LHCN-M2 (cell line): ENCODE measurements at regions not wholly inside any gene's neighbourhood (a gene's known extent, or its start where the extent isn't known, plus 50 kb on each side); places are given as distances from the start of the nearest gene placed in this dataset.
"Not testable (repeated sequence)": the region's sequence is repeated elsewhere in the genome, so short reads cannot be mapped to it uniquely, and the experiment has no call there.

ENCODE experiments used
- DNase-seq: peaks from one replicate; pipeline ENCODE4 v3.0.0-alpha.2; 2012; ENCODE audit warnings: low read depth

DNA sequence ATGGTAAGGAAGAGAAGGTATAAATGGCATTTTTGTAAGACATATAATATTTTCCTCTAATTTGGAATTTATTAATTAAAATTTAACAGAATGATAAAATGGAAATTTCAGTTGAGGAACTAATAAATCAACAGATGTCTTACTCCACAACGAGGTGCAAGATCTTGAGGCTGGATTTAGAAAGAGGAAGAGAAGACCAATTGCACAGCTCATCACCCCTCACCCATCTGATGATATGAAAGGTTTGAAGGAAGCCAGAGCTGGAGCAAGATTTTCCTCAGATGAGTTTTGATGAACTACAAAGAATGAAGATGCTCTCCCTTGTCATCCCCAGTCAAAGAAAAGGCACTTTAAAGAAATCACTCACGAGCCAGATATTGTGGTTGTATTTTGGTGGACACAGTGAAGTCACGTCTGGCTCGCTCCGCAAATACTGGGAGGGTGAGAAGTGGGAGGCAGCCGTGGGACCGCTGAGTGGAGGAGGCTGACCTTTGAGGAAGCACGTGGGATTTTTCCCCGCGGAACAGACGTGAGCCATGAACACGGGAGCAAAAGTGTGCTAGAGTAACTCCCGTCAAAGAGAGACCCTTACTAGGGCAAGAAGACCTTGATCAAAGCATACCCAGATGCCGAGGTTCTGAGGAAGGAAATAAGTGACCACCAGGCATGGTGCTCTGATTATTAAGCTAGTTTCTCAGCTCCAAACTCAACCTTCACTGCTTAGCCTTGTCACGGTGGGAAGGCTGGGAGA is 511.4 kb downstream of the RNF144A start:
- no peak for DNase-seq

DNA sequence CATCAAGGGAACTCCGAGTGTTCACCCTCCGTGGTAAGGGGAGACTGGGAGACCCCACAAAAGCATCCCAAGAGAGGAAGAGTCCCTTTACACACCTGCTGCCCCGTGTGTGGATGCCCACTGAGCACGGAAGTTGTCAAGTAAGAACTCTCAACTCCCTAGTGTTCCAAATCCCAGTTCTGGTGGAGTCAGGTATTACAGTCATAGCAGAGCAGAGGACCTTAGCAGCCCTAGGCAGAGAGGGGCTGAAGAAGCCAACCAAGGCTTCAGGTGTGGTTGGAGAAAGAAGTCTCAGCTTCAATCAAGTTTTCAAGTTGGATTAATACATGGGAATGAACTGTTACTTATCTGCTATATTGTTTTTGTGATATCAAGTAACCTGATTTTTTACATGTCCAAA is 512.5 kb downstream of the RNF144A start:
- no peak for DNase-seq

DNA sequence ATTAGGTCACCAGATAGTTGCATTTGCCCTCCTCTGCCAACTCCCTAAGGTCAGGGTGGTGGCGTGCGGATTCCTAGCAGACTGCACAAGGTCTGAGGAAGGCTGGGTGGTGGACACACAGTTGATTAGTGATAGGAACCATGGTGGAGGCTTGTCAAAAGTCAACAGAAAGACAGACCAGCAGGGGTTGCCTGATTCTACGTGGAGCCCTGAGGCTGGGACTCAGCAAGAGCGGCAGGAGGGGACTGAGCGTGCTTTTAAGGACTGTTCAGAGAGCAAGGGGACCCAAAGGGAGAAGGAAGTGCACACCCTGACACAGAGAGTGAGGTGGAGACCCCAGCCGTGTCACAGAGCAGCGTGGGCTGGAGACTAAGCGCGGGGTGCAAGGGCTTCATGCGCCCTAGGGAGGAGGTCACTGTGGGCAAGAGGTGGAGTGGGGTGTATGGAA is 513.2 kb downstream of the RNF144A start:
- DNase-seq = no peak

DNA sequence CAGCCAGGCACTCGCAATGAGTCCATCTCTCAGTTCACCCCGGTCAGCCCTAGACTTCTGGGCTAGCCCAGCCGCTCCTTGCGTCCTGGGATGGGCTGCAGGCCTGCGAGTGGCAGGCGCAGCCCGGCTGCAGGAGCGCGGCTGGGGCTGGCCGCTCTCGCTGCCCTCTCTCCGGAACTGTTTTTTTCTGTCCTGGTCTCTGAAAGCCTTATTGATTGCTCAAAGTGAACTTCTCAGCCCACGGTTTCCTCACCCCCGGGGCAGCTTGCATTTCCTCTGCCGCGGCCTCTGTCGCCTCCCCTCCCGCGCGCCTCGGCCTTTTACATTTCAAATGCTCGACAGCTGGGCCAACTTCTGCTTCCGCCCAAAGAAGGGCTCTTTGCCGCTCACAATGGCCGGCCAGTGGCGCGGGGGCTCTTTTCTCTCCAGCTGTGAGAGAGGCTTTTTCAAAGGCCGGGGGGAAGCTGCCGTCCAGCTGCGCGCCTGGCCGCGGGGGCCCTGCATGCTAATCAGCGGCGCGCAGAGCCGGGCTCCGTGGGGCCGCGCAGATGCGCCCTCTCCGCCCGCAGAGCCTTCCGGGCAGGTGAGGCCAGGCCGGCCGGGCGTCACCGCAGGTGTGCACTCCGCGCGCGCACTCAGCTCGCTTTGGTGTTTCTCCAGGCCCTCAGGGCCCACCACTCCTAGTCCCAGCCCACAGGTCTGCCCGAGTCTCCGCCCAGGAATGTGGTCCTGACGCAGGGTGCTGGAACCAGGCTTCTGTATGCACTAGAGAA is 513.8 kb downstream of the RNF144A start:
- no peak for DNase-seq

DNA sequence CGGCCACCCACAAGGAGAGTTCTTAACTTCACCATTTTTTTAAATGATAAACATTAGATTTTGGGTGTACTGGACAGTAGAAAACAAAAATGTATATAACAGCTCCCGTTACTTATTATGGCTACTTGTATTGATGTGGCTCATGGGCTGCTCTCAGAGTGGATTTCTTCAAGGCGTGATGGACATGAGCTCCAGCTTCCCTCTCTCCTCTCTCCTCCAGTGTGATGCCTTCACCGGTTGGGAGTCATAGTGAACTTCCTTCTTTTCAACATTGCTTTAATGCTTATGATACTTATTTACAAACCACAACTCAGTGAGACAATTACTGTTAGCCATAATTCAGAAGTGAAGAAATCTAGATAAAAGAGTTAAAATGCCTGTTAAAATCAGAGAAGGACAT is 515.2 kb downstream of the RNF144A start:
- no peak for DNase-seq

DNA sequence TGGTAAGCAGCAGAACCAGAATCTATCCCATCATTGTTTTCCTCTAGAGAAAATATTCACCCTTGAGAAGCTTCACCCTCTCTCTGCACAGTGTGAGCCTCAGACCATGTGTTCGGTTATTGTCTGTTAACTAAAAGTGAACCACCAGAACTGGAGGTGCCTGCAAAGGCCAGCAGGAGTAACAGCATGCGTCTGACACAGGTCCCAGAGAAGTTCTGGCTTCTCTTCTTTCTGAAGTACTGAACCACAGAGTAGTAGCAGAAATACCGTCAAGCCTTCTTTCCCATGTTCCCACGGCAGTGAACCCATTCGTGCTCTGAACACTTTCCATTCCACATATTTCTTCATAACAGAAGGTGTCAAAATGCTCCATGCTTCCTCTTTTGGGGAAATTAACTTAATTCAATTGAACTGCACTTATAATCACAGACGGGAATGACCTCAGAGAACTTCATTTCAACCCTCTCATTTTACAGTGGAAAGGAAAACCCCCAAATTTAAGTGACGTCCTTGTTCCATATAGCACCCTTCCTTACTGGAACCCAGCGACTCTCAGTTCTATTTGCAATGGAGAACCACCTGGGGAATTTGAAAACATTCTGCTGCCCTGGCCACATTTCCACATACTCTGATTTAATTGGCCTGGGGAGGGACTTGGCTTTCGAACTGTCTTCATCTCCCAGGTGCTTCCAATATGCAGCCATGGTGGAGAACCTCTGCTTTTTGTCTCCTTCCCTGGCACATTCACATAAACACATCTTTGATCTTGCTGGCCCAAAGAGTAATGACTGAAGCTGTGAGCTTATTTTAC is 519.1 kb downstream of the RNF144A start:
- DNase-seq = no peak

DNA sequence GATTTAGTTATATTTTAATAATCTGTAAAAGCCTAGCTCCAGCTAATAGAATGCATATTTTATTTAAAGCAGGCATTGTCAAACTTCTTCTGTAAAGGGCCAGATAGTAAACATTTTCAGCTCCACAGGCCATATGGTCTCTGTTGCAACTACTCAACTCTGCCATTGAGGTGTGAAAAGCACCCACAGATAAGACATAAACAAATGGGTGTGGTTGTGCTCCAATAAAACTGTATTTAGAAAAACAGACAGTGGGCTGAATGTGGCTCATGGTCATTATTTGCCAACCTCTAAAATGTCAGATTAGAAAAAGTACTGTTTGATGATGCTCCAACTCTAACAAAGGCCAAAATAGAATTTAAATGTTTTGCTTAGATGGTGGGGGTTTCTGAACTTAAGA is 519.9 kb downstream of the RNF144A start:
- DNase-seq = no peak

DNA sequence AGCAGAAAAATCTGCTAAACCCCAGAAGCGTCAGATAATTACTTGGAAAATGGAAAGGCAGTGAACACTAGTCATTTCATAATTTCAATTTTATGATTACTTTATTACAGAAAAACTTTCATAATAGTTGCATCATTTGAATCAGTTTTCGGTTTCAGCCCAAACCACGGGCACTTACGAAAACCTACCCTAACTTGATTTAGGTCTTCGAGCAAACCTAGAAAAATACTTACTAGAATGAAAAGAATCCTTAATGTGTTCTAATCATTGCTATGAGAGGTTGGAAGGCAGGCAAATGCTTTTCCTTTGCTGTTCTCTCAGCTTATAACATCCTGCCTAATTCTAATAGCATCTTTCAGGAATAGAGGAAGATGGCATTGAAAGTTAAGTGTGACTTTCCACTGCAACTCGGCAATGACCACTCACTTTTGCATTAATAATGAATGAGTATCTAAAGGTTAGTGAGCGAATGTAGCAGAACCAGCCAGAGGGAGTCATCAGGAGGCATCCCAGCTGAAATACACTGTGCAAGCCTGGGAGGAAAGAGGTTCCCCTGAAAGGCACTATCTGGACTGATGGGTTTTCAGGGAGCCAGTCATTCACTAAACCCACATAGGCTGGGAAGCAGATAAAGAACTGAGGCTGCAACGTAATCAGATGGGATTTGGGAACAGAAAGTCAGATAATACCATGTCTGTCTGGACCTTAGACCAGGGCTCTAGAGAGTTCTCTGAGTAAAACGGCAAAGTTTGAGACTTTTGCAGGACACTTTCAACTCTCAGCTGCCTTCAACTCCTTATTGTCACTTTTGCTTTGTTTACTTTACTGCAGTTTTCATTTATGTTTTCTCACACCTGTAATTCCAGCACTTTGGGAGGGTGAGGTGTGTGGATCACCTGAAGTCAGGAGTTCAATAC is 520.8 kb downstream of the RNF144A start:
- DNase-seq = no peak

DNA sequence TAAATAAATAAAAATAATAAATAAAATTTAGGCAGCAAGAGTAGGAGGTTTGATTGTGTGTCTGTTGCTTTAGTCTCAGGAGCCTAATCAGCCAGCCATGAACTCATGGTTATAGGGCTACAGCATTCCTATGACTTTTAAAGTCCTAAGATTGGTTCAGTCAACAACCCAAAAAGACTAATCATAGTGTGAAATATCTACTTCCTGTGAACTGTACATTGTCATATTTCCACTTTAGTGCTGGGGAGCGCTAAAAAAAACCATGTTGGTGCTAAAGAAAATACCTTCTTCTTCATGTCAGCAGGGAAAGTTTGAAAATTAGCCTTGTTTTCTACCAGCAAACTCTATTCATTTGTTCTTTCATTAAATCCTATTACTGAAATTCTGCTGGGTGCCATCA is 521.6 kb downstream of the RNF144A start:
- DNase-seq = no peak

DNA sequence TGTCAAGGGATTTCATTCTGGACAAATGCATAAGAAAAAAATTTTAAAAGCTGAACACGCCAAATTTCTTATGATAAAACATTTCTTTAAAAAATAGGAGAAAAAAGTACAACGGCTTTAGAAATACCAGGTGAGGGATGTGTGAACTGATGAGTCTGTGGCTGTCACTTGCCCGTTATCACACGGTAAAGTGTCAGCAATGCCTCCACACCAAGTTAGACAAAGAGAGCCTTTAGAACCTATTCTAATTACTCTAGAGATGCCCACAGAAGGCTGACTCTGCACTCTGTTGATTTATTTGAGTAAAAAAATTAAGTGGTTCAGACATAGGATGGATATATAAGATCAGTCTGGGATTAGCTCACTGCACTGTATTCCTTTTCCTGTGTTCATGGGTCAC is 523.8 kb downstream of the RNF144A start:
- DNase-seq = no peak

DNA sequence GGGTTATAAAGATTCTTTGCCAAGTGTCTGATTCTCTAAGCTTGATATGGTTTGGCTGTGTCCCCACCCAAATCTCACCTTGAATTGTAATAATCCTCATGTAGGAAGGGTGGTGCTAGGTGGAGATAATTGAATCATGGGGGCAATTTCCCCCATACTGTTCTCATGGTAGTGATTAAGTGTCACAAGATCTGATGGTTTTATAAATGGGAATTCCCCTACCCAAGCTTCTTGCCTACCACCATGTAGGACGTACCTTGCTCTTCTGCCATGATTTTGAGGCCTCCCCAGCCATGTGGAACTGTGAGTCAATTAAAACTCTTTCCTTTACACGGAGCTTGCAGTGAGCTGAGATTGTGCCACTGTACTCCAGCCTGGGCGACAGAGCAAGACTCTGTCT is 524.6 kb downstream of the RNF144A start:
- not testable (repeated sequence) for DNase-seq

DNA sequence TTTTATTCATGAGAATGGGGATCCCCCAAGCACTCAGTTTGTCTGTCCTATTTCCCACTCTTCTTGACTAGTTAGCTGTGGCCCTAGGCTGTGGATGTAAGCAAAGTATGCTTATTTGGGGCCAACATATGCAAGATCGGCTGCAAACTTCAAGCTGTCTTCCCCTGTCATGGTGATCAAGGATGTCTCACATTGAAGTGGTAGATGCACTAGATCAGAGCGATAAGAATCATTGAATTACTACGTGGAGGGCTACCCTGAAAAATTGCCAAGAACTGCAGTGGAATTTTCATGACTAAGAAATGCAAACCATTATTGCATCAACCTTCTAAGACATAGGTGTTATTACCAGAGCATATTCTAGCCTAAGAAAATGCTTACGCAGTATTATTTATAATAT is 527.4 kb downstream of the RNF144A start:
- DNase-seq = no peak

DNA sequence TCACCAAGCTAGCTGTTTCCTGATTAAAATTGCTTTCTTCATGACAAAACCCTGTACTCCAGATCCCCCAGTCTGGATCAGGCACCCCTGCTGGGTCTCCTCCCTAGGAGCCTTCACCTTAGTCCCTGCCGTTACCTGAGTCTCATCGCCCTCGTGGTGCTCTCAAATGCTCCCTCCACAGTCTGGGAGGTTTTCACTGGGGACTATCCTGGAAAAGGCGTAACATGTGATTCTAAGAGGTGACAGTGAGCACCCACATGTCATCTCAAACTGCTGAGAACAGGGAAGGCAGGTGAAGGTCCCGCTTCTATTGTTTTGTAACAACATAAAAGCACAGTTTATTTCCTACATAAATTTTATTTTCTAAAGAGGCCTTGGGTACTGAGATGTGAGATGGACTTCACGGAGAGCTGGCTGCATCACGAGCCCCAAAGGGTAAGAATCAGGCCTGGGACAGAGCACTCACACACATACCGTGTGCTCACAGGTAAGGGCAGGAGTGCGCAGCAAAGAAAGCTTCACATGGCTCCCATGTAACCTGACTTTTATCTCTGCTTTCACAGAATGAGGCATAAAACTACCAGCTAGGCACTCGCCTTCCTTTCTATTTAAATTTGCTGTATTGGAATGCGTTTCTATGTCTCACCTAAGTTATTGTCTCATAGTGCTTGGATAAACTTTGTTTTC is 531.5 kb downstream of the RNF144A start:
- no peak for DNase-seq

DNA sequence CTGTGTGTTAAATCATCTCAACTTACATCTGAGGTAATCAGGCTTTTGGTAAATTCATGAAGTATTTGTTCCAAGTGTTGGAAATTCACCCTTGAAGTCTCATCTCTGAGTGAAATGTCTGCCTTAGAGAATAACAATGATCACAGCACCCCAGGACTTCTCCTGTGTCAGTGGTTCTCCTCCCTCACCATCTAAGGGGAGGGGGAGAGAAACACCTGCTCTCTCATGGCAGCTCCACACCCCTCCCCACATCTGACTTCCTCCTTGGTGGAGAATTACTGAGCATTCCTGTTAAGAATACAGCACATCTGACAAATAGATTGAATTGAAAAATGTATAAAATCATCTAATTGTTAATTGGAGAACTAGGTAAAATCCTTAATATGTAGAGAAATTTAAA is 532.1 kb downstream of the RNF144A start:
- no peak for DNase-seq

DNA sequence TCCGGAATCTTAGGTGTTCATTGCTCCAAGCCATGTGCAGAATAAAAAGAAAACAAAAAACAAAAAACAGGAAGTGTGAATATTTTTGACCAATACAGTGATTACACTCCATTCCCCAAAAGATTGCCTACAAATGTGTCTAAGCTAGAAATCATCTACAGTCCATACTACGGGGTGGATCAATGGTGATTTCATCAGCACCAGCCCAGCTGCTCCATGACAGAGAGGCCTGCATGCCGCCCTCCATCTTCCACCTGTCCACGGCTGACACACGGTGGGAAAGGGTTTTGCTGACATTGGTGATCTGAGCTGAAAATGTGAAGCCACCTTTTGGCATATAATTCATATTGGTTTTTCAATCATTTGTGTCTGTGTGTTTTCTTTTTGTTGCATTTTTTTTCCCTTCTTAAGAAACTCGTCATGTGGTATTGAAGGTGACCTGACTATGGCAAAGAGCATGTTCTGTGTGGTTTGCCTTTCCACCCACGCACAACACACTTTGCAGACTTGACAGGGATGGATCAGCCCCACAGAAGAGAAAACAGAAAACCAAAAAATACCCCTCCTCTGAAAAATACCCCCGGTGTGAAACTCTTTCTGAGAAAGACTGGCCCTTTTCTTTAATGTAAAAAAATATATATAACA is 533.1 kb downstream of the RNF144A start:
- DNase-seq = no peak

DNA sequence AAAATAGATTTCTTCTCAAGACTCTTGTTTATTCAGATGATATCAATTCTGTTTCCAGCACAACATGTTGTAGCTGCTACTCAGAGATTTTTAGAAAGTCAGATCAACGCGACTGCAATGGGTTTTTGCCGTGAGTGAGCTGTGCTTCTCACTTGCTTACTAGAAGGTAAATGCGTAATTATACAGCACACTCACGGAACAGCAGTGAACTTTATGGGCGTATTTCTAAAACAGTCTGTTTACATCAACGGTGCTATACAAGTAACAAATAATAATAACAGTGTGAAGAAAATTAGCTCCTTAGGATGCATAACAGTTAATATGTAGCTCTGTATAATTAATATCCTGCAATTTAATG is 533.6 kb downstream of the RNF144A start:
- no peak for DNase-seq

DNA sequence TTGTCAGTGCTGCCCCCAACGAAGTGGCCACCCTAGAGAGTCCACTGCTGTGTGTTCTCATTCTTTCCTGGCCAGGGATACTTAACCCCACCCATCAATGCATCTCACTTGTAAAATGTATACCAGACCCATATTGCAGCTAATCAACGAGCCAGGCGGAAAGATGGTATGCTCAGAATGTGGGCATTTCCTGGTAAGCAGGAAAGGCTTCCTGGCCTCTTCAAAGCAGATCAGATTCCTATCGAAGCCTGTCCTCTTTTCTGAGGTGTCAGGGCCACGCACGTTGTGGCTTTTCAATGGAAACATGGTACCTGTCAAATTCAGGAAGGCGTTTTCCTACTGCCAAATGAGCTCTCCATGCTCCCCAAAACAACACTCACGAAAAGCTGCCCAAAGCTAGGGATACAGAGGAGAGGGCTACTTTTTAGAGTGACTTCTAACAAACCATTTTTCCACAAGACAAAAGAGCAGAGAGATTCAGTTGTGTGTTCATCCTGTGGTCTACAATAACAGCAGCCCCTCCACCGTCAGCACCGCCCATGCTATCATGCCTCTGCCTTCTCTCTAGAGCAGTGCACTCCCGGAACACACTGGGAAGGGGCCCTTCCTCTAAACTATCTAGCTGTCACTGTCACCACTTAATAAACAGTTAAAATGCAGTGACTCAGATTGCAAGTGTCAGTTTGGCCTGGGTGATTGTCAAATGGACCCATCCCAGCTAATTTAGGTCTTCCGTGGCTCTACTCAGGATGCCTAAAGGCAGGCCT is 535.1 kb downstream of the RNF144A start:
- DNase-seq = no peak

DNA sequence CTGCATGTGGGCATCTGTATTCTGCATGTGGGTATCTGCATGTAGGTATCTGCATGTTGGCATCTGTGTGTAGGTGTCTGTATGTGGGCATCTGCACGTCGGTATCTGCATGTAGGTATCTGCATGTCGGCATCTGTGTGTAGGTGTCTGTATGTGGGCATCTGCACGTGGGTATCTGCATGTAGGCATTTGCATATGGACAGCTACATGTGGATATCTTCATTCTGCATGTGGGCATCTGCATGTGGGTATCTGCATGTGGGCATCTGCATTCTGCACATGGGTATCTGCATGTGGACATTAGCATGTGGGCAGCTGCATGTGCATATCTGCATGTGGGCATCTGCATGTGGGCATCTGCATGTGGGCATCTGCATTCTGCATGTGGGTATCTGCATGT is 537.4 kb downstream of the RNF144A start:
- DNase-seq = no peak

DNA sequence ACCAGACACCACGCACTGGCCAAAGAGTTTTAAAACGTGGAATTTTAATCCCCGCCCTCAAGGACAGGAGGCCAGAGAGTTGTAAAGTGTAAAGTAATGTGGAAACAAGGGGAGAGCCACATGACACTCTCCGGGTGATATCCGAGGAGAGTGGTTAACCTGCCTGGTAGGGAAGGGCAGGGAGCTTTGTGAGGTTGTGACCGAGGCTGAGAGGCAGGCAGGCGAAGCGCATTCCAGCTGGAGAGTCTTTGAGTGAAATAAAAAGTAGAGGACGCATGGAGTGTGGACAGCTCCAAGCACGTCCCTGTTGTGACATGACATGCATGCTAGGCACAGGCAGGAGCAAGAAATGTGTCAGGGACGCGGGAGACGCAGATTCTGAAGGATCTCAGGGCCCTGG is 539.5 kb downstream of the RNF144A start:
- DNase-seq = no peak
